HG03103 (cell line): ENCODE measurements at regions not wholly inside any gene's neighbourhood (a gene's known extent, or its start where the extent isn't known, plus 50 kb on each side); places are given as distances from the start of the nearest gene placed in this dataset.

Source experiments
- ATAC-seq: cut with Tn5 transposase; IDR thresholded peaks from one replicate; pipeline ENCODE4 v1.9.1; 2021; ENCODE audit warnings: low read depth; ENCODE audit not compliant: unreplicated experiment

GRCh38 chr7:25789701-25790640 lies 362.0 kb upstream of the NFE2L3 start:
- ATAC-seq, result no peak

DNA sequence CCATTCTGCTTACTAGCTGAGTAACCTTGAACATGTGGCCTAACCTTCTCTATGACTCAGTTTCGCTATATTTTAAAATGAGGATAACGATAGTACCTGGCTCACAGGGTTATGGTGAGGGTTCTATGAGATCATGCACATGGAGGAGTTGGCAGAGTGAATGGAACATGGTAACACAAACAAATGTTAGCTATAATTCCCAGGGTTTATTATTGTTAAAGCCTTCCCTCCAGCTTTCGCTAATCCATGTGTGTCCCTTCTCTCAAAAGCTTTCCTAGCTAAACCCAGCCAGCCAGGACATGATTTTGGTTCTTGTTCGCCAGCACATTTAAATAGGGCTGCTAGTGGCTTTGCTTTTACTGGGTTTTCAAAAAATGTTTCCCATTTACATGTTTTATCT lies 361.0 kb upstream of the NFE2L3 start:
- no peak for ATAC-seq

- ATAC-seq, result no peak
Measured at GRCh38 chr7:25792586-25792985, 359.4 kb upstream of the NFE2L3 start.

DNA sequence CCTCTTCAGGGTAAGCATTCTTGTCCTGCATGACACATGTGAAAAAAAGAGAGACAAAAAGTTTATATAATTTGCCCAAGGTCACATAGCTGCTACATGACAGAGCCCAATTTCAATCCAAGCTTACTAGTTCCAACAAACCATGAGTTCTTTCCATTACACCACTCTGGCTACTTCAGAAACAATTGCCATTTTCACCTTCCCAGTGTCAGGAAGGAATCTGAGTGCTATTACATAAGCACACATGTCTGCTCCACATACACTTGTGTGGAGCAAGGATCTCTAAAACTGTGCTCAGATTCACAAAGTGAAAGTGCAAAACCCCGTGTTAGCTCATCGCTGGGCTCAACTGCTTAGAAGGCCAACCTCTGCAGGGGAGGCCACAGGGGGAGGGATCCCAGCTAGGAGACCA lies 356.2 kb upstream of the NFE2L3 start:
- no peak for ATAC-seq

GRCh38 chr7:25798344-25798743 lies 353.7 kb upstream of the NFE2L3 start:
- ATAC-seq, result no peak

DNA sequence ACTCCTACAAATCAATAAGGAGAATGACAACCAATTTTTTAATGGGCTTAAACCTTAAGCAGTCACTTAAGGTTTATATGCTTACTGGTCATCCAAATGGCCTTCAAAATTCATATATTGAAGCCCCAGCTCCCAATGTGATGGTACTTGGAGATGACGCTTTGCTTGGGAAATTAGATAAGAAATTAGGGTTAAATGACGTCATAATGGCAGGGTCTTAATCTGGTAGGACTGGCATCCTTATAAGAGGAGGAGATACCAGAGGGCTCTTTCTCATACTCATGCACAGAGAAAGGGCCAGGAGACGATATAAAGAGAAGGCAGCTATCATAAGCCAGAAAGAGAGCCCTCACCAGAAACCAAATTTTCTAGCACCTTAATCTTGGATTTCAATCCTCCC lies 350.8 kb upstream of the NFE2L3 start:
- no peak for ATAC-seq

DNA sequence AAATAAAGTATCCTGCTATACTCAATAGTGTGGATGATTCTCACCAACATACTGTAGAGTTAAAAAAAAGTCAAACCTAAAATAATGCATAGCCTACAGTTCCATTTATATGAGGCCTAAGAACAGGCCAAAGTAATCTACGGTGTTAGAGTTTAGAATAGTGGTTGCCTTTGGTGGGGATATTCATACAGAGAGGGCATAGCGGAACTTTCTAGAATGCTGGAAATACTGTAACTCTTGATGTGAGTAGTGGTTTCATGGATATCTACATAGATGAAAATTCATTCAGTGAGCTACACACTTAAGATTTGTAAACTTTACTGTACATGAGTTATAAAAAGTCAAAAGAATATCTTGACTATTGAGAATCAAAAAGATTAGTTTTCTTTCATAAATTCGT lies 349.9 kb upstream of the NFE2L3 start:
- no peak for ATAC-seq

GRCh38 chr7:25802473-25802872 lies 349.5 kb upstream of the NFE2L3 start:
- no peak for ATAC-seq

- no peak for ATAC-seq
Measured at GRCh38 chr7:25803117-25803887, 348.7 kb upstream of the NFE2L3 start.

DNA sequence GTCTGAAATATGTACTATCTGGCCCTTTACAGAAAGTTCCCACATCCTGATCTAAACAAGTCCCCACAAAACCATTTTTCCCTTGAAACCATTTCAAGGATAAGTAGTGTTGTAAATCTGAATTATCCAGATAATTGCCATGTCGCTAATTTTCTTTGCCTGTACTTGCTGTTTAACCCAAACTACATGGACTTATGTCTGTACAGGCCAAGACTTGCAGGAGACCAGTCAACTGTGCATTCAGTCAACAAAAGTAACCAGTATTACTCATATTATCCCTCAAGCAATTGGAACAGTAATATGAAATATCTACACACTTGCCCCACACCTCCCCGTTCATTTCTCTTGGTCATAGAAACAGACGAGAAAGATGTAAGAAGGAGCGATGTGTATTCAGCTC lies 347.8 kb upstream of the NFE2L3 start:
- ATAC-seq, result no peak

DNA sequence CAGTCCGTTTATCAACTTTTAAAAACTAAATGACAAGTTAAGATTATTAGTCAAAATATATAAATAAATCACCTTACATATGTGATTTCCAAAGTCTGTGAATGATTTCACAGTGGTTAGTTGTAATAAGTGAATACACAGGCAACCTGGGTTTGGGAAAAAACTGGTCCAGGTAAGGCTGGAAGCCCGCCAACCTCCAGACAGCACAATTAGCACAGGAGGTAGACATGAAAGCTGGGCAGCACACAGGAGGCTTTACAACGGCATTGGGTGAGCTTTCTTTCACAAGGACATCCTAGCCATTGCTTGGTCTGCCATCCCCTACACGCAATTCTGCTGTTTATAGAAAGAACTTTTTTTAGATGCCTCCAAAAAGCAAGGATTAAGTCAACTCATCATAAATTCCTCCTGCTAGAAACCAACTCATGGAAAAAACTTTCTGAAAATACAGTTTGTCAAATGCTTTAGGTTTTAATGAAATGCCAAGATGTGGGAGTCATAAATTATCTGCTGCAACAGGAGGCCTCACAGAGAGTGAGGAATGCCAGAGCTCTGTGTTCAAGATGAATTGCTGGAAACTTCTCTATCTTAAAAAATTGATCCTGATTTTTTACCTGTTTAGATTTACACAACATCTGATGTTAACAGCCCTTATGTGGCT lies 346.8 kb upstream of the NFE2L3 start:
- no peak for ATAC-seq

DNA sequence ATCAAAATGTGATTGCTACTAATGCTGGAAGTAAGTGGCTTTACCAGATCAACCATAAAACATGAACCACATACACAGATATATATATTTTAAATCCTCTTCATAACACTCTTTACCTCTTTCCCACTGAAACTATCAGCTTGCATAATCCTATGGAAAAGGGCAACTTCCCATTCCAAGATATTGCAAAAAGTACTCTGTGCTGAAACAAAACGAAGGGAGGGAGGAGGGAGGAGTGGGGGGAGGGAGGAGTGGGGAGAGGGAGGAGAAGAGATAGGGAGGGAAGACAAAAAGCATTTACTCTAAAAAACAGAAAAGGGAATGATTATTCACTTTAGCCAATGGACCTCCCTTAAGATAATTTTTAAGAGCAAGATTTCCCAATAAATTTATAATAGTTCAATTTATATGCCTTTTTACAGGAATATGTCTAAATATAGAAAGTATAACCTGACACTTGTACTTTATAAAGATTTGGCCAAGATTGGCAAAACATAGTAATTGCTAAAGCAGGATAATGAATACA lies 344.8 kb upstream of the NFE2L3 start:
- ATAC-seq, result no peak

- no peak for ATAC-seq
Measured at GRCh38 chr7:25809441-25809840, 342.6 kb upstream of the NFE2L3 start.

DNA sequence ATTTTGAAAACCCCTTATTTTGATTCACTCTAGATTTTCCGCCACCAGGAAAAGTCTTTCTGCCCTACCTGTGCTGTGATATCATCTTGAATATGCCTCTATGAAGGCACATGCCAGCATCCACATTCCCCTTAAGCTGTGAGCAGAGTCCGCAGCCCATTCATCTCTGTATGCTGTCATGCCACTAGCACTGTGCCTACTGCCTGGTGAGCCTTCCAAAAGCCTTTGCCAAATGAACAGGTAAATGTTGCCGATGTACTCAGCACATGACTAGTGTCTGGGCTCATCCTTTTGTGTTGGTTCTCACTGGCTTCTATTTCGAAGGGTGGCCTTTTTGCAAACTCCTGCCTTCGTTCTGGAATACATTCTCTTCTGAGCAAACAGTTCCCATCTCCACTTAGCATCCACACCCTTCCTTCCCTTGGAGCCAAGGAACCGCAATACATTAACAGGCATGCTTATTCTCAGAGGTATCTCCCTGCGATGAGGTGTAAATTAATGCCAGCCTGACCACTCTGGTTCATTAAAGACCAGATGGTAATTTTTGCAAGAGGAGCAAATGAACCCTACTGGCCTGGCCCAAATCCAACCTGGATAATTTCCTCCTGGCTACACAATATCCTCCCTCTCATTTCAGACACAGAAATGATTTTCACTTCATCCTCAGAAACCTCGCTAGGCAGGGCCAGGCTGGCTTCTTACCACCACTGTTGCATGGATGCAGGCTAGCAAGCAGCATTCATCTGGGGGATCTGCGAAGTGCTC lies 339.7 kb upstream of the NFE2L3 start:
- ATAC-seq, result no peak

DNA sequence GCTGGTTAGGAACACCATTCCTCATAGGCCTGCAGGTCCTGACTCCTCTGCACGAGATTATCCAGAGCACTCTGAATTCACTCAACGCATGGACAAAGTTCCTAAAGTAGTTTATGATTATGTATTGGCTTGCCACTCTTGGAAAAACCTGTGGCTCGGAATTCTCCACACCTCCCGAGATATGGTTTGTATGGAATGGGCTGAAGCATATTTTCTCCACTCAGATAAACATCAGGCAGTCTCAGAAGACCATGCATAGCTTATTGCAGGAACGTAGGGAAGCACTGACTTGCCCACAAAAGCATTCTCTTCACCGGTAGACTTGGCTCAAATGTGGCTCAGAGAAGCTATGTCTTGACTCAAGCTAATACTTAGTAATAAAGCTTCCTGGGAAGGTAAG lies 338.6 kb upstream of the NFE2L3 start:
- ATAC-seq, result no peak

DNA sequence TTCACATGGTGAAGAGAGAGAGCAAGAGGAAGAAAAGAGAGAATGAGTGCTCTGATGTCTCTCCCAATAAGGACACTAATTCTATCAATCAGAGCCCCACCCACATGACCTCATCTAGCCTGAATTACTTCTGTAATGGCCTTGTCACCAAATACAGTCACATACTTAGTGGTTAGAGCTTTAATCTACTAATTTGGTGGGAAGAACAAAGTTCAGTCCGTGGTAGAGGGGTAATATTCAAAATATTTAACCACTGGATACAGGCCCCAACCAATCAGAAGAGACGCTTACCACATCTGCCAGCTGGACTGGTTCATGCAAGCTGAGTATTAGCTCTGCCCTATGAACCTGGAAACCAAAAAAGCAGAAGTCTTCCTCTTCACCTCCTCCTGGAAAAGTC lies 336.3 kb upstream of the NFE2L3 start:
- no peak for ATAC-seq

DNA sequence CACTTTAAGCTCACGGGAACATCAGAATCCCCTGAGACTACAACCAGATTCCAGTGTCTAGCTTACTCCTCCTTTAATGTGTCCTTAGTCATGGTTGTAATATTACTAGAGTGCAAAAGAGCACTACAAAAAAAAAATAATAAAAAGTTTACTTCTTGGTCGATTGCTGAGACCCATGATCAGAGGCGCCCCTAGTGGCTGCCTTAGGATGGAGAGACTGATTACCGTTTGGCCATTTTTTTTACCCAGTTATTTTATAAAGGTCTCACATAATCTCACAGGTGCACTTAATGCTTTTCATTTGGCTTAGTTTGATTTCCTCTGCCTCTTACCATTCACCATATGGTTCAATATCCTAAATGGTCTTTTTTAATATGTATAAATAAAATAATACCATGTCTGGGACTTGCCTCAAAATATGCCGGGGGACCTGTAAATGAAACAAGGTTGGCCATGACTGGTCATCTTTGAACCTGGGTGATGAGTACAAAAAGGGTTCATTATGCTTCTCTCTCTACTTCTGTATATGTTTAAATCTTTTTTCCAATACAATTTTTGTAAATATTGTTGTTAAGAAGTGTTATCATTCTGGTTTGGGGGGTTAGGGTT lies 331.5 kb upstream of the NFE2L3 start:
- no peak for ATAC-seq

- no peak for ATAC-seq
Measured at GRCh38 chr7:25821225-25821624, 330.8 kb upstream of the NFE2L3 start.

- no peak for ATAC-seq
Measured at GRCh38 chr7:25822823-25823222, 329.2 kb upstream of the NFE2L3 start.

GRCh38 chr7:25823571-25823970 lies 328.4 kb upstream of the NFE2L3 start:
- no peak for ATAC-seq
